GM12872 (cell line): ENCODE measurements at regions not wholly inside any gene's neighbourhood (a gene's known extent, or its start where the extent isn't known, plus 50 kb on each side); places are given as distances from the start of the nearest gene placed in this dataset.

Source experiments
- TF ChIP-seq, protein P1 (sequence below): IDR thresholded peaks from 3 replicates; pipeline ENCODE4 v1.5.1; 2011; ENCODE audit warnings: low read depth, mild to moderate bottlenecking, low read length, moderate library complexity; ENCODE audit not compliant: insufficient read depth

DNA sequence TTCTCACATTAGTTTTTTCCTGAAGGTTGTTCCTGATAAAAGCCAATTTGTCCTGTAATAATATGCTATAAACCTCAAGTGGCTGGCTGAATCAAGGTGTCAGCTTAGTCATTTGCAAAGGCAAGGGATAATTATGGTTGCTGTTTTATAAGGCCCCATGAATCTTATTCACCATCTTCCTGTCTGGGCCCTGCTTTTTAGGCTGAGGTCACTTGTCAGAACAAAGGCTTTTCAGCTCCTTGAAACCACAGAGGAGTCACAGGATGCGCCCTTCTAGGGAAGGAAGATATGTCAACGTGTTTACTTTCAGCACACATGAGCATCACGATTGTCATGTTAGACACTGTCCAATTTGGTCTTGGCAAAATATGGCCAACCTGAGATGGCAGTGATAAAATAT lies 64.8 kb upstream of the NAA20 start:
- TF ChIP-seq, protein P1, sequence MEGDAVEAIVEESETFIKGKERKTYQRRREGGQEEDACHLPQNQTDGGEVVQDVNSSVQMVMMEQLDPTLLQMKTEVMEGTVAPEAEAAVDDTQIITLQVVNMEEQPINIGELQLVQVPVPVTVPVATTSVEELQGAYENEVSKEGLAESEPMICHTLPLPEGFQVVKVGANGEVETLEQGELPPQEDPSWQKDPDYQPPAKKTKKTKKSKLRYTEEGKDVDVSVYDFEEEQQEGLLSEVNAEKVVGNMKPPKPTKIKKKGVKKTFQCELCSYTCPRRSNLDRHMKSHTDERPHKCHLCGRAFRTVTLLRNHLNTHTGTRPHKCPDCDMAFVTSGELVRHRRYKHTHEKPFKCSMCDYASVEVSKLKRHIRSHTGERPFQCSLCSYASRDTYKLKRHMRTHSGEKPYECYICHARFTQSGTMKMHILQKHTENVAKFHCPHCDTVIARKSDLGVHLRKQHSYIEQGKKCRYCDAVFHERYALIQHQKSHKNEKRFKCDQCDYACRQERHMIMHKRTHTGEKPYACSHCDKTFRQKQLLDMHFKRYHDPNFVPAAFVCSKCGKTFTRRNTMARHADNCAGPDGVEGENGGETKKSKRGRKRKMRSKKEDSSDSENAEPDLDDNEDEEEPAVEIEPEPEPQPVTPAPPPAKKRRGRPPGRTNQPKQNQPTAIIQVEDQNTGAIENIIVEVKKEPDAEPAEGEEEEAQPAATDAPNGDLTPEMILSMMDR = no peak

DNA sequence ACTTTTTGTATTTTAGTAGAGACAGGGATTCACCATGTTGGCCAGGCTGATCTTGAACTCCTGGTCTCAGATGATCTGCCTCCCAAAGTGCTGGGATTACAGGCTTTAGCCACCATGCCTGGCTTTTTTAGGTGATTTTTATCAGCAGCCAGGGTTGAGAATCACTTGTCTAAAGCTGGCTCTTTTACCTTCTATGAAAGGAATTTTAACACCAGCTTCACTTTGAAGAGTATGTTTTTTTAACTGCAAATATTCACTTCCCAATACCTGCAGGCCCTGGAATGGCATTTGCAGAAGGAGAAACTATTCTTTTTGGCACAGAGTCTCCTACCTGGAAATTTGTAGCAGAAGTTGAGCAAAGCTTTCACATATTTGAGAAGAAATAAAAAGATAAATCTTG lies 63.6 kb upstream of the NAA20 start:
- TF ChIP-seq, protein P1 = no peak

DNA sequence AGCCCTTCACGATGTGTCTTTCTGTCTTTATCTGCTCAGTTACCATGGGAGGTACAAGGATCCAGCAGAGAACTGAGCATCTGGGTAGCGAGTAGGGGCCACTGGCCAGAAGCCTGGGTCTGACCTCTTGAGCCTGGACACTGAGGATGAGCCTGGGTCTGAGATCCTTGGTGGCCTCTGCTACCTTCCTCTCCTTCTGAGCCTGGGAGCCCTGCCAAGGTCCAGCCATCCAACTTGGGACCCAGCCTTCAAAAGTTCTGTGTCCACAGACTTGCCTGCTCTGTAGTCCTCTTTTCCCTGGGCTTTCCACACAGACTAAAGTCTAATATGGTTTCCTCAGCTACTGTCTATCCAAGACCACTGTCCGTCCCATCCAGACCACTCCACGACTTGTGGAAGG lies 60.2 kb upstream of the NAA20 start:
- TF ChIP-seq, protein P1 = no peak

DNA sequence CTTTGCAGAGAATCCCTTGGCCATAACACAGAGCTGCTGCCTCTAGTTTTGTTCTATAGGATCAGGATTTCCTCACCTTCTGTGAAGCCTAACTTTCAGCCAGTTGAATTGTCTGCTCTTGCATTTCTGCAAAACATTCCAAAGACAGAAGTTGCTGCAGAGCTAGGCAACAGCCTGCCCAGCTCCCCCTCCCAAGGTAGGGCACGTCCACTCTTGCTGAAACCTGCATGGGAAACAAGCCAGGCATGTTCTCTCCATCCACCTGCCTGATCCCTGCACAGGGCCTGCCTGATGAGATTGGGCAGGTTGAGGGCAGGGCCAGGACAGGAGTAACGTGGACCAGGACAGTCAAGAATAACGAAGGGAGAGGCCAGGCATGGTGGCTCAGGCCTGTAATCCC lies 58.9 kb upstream of the NAA20 start:
- TF ChIP-seq, protein P1 = no peak

DNA sequence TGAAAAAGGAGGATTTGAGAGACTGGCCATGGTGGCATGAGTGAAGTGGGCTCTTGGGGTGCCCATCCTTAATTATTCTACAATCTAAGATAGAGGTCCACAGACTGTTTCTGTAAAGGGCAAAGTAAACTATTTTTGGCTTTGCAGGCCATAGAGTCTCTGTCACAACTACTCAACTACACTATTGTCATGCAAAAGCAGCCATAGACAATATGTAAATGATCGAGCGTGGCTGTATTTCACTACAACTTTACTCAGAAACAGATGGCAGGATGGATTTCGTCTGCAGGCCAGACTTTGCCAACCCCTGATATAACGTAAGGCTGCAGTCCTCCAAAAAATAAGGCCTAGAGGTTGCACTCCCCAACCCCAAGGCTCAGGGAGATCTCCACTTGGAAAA lies 58.2 kb upstream of the NAA20 start:
- TF ChIP-seq, protein P1 = no peak

DNA sequence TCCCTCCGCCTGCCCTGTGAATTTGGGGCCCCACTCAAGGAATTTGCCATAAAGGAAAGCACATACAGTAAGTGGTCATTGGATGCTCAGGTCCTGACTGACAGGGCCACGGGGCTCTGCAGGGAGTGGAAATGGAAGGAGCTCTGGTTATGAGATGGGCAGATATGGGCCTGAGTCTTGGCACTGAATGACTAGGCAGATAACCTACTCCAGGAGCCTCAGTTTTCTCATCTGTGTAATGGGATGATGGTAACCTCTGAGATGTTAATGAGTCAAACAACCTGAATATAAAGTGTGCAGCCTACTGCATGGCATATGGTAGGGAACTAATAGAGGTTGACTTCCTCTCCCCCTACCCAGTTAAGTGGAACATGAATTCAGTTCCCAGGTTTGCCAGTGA lies 56.4 kb upstream of the NAA20 start:
- TF ChIP-seq, protein P1 = no peak

DNA sequence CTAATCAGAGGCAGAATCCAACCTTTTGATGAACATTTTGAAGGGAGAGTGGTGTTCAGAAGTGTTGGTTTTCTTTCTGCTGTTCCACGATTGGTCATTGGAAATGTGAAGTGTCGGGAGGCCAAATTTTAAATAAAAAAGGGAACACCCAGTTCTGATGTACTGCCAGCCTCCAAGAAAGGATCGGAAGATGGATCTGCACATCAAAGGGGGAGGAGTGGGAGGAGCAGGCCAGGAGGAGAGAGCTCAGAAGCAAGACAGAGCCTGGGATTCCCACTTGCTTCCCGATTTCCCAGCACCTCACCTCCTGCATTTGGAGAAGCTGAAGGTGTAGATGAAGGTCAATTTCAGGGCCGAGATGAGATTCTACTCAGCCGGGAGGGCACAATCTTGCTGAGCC lies 55.9 kb upstream of the NAA20 start:
- TF ChIP-seq, protein P1 = no peak

DNA sequence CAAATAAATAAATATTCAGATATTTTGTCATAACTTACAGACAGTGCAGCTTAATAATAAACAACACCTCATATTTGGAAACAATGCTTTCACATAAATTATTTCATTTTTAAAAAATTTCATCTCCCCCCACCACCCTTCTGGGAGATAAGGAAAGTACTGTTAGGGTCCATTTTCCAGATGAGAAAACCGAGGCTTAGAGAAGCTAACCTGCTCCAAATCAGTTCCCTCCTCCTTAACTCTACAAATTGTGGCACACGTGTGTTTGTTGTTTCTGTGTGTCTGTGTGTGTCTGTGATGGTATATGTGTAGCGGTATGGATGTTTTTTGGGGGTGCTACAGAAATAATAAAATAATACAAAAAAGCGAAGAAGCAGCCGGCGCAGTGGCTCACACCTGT lies 54.2 kb upstream of the NAA20 start:
- TF ChIP-seq, protein P1 = no peak
